Dedifferentiated amniotic fluid mesenchymal stem cell (primary cell): ENCODE measurements at regions not wholly inside any gene's neighbourhood (a gene's known extent, or its start where the extent isn't known, plus 50 kb on each side); places are given as distances from the start of the nearest gene placed in this dataset.

Experiments used
- DNase-seq: peaks from one replicate; pipeline ENCODE4 v3.0.0-alpha.2; 2016; ENCODE audit errors: extremely low spot score

DNA sequence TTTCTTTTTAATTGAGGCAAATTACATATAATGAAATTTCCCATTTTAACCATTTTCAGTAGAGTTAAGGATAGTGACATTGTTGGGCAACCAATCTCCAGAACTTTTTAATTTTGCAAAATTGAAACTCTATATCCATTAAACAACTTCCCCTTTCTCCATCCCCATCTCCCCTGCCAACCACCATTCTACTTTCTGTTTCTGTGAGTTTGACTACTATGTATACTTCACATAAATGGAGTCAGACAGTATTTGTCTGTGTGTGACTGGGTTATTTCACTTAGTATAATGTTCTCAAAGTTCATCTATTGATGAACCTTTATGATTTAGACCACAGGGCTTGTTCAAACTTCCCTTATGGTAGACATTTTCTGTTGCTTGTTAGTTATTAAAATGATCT, 364.5 kb upstream of the MAD2L1 start:
- no peak for DNase-seq

DNA sequence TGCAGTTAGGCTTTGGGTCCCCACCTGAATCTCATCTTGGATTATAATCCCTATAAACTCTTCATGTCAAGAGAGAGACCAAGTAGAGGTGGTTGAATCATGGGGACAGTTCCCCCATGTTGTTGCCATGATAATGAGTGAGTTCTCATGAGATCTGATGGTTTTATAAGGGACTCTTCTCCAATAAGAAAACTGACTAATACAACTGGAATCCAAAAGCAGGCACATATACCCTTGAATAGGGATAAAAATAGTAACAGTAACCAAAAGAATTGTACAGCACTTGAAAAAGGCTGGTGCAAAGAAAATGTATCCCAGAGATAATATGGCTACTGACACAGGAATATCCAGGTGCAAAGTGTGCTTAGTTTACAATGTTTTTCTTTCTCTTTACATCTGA, 351.5 kb upstream of the MAD2L1 start:
- no peak for DNase-seq

DNA sequence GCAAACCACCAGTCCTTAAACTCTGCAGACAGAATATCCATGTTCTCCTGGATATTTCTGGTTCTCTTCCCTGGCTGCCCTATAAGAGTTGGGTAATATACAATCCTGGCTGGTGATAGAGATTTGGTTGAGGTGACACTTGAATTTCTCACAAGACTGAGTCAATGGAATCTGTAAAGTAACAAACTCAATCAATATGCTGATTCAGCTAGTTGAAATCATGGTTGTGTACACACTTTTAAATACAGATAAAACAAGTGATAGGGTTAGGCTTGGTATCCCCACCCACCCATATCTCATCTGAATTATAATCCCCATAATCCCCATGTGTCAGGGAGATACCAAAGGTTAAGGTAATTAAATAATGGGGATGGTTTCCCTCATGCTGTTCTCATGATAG, 349.2 kb upstream of the MAD2L1 start:
- no peak for DNase-seq

DNA sequence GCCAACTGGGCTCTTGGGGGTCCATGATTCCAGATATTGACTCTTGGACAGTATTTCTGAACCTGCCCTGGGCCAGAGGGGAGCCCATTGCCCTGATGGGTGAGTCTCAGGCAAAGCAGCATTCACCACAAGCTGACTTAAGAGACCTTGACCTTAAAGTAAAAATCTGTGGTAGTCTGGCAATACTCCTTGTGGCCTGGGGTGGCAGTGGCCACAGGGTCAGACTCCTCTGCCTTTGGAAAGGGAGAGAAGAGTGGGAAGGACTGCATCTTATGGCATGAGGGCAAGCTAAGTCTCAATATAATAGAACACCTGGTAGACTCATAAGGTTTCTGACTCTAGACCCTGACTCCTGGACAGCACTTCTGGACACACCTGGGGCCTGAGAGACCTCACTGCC, 340.3 kb upstream of the MAD2L1 start:
- no peak for DNase-seq

DNA sequence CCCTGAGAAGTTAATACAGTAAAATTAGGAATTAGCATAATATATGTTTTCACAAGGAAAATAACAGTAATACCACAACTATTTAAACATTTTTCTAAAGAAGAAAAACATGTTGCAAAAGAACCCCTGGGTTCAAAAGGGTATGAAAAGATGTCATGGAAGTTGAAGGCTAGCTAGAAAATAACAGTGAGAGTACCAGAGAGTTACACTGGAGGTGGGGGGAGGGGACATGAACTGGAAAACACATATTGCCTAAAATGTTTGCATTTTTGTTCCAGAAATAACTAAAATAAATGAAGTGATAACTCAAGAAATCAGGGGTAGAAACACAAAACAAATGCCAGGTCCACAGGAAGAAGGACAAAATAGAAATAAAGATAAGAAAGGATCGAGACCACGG, 336.6 kb upstream of the MAD2L1 start:
- DNase-seq, result no peak

DNA sequence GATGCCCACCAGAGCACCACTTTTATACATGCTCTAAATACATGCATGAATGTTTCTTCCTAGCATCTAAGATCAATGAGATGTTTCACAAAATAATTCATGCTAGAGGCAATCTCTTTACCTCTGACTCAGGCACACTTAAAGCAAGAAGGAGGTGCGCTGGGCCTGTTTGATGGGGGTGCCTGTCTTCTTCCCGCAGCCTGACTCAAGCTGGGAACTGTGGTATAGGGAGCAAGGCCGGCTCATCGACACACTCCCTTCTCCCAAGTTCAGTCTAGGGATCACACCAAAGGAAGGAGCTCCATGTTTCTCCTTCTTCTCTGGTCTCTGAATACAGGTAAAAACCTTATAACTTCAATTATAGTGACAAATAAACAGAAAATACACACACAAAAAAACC, 333.8 kb upstream of the MAD2L1 start:
- DNase-seq, result no peak

DNA sequence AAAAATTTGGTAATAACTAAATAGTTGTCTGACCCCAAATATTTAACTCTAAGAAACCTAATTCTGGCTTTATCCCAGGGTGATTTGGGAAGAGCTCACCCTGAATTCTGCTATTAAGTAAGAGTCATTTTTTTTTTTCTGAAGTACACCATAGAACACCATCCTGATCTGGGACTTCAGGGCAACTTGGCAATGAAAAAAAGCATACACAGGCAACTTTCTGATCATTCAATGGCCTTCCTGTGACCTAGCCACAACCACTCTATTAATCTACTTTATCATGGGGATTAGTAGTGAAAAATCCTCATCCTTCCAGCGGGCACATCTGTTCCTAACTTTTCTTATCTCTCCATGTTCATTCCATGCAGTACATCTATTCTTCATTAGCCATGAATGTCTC, 333.2 kb upstream of the MAD2L1 start:
- DNase-seq, result no peak

DNA sequence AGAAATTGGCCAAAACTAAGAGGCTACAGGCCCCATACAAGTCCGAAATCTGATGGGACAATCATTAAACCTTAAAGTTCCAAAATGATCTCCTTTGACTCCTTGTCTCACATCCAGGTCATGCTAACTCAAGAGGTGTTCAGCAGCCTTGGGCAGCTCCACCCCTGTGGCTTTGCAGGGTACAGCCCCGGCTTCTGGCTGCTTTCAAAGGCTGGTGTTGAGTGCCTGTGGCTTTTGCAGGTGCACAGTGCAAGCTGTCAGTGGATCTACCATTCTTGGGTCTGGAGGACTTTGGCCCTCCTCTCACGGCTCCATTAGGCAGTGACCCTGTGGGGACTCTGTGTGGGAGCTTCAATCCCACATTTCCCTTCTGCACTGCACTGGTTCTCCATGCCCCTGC, 329.1 kb upstream of the MAD2L1 start:
- no peak for DNase-seq

DNA sequence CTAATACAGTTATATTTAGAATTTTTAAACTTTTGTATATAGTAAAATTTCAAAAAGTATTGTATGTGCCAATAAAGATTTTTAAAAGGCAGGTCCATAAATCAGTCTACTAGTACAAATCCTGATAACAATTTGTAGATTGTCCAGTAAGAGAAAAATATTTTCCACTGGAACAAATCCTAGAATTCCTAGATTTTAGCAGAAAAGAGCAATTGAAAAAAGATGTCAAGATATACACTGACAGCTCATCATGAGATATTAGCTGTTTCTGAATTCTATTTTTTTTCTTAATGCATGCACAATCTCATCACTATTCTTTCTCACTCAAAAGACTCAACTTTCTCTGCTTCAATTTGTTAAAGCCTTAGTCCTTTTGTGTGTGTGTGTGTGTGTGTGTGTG, 289.2 kb upstream of the MAD2L1 start:
- DNase-seq, result no peak

DNA sequence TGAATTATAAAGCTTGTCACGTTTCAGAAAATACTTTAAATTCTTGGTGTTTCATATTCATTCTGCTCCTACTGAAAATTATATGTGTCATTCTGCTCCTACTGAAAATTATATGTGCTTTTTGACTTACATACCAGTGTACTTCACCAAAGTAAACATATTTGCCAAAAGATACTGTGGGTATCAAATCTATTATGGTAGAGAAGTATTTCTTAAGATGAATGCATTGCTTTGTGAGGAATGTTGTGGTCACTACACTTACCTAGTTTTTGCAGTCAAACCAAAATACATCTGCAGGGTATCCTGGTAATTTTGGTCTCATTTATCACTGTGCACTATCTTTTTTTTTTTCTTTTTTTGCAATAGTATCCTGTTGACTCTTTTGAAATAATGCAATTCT, 287.7 kb upstream of the MAD2L1 start:
- DNase-seq, result no peak

DNA sequence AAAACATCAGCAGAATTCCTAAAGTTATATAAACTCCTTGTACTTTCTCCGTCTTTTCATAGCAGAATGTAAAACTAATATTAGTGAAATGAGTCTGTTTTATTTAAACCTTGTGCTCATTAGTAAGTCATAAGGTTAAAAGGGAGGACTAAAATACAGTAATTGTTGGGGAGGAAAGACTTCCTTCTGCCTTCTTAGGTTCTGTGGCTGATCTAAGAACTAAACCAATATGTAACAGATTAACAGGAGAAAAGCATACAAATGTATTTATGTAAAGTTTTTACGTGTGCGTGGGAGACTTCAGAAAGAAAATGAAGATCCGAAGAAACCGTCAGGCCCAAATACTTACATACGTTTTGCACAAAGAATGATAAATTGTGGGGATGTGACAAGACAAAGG, 286.6 kb upstream of the MAD2L1 start:
- DNase-seq, result no peak

DNA sequence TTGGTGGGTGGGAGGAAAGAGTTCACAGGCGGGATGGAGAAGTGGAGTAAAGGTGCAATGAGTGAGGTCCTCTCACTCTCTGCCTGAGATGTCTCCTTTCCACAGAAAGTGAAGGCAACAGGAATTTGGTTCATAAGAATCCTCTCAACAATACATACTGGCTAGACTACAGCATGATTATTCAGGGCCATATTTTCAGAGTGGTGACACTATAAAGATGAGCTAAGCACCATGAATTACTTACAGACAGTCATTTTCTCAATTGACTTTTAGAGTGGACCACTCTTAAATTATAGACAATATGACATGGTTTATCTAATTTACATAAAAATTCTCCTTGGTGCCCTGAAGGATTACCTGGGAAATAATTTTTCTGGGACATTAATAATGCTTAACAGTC, 286.1 kb upstream of the MAD2L1 start:
- no peak for DNase-seq

DNA sequence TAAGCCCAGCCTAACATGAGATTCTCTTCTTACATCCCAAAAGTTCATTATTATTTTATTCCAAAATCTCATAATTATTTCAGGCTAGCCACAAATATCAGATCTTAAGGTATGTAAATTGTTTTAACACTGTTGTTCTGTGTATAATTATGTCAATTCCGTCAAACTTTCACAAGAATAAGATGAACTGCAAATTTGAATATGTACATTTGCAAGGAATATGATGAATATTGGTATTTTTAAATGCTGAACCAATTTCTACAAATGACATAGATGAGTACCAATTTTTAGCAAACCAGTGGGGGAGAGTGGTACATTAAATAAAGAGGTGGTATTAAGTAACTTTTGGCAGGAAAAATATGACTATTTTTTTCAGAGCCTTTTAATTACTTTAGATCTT, 282.3 kb upstream of the MAD2L1 start:
- DNase-seq, result no peak

DNA sequence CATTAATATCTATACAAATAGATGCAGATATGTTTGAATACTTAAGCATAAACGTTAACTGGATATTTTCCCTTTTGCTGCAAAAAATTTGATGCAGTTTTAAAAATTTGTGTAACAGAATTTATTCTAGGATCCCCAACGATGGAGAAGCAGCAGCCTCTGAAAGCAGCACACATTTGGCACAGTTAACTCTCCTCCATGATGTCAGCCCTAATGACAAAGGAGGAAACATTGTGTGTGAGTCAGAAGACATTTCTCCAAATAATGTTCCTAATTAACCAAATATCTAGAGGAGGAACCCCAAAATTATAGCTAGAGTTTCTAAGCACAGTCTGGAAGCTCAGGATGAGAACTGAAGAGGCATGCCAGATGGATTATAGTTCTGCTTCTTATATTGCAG, 281.9 kb upstream of the MAD2L1 start:
- no peak for DNase-seq

DNA sequence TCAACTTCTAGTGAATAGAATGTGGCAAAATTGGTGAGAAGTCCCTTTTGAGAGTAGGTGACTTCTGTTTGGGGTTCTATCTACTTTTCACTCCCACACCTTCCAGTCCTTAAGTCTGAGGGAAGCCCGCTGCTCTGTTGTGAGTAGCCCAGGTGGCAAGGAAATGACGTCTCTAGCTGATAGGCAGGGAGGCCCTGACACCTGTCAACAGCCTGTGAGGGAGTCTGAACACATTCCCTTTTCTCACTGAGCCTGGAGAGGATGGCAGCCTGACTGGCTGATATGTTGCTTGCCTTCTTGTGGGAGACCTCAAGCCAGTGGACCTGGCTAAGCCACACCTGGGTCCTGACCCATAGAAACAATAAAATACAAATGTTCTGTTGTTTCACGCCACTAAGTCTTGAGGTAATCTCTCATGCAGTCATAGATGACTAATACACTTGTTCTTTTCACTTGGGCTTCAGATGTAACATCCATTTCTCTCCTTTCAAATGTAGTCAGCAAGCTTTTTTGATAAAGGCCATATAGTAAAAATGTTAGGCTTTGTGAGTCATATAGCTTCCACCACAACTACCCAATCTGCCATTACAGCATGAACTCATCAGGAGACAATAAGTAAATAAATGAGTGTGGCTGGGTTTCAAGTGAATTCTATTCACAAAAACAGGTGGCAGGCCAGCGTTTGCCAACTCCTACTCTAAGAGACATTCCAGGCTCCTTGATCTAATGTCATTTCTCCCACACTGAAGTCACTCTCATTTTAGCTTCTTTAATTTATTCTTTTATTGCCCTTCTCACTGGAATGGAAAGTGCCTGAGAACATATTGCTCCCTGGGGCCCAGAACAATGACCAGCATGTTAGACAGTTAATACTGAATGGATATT, 265.1 kb upstream of the MAD2L1 start:
- no peak for DNase-seq

DNA sequence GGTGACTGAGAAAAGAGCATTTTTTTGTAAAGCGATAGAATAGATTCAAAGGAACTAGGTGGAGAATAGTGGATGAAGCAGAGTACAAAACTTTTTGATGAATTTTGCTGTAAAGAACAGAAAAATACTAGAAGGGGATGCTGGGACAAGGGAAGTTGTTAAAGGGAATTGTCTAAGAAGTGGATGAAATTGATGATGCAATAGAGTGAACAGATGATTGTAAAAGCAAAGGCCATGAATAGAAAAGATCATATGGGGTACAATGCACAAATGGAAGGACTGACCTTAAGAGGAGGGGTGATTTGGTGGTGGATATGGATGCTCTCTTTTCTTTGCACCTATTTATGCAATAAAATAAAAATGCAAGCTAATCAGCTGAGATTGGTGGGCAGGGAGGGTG, 262.7 kb upstream of the MAD2L1 start:
- no peak for DNase-seq

DNA sequence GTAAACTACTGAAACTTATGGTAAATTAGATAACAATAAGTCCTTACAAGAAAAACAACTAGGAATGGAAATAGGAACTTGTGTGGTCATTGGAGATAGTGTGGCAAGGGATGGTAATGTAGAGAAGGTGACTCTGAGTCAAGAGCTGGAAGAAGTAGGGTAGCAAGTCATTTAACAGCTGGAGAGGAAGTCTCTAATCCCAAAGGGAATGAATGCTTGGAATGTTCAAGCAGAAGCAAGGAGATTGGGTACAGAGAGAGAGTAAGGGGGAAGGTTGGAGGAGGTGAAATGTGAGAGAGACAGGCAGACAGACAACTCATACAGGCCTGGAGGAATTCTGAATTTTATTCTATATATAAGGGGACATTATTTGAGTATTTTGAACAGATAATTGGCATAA, 260.6 kb upstream of the MAD2L1 start:
- no peak for DNase-seq

DNA sequence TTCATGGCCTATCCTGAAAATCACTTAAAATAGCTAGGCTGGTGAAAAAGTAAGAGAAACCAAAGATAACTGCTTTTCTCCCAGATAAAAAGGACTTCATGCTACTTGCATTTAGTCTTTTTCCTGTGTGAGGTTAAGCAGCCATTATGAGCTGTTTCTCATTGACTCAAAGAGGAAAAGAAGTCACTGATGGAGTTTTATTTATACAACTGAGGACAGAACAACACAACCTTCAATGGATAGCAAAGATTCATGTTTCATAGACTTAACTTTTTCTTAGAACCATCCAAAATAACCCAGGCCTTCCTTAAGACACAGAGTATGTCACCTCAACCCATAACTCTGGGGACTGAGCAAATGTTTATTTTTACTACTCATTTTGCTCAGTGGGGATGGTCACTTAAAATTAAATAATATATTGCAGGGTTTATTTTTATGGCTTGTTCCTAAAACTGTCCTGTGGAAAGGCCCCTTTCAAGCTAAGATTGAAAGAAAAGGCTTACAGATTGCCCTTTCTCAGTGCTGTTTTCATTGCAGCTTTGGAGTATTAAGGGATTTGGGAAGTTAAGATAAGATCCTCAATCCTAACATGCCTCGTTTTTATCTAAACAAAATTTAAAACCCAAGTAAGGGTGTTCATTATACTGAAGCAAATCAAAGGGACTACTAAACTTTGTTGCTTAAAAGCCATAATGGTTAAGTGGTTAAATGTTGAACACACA, 252.6 kb upstream of the MAD2L1 start:
- DNase-seq, result no peak

DNA sequence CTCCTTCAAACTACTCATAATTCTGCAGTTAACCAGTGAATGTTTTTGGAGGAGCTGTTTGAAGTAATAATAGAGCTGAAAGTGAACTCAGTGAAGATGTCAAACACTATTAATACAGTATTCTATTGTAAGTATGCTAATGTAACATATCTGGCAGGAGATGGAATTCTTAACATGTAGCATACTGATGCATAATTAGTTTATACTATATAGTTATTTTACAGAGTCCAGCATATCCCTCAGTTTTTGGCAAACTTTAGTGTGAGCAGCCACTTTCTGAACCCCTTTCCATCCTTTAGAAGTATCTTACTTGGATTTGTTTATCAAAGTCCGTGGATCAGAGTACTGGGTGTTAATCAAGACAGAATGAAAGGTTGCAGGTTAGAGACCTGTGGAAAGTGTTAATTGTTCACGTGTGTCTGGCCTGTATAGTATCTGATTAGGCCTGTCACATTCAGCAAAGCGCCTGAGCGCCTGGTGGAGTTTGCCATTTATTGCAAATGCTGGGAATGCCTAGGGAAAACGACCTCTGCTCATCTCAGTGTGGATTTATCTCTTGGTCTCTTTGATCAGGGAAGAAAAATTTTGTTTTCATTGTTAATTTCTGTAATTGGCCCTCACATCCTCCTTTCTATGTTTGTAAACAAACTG, 251.7 kb upstream of the MAD2L1 start:
- DNase-seq, result no peak

DNA sequence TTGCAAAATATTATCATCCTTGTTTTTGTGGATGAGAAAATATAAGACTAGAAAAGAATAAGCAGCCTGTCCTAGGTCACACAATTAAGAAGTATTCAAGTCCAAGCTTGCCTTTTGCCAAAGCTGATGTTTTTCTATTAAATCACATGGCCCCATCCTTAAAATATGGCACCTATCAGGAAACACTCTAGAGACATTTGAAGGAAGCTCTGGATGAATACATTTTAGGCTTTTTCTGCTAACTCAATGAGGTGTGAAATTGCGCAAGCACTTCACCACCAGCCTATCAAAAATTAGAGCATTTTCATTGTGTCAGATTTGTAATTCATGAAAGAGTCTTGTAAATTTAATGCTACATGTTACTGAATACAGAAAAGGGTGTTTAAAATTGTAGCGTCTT, 251.1 kb upstream of the MAD2L1 start:
- no peak for DNase-seq

DNA sequence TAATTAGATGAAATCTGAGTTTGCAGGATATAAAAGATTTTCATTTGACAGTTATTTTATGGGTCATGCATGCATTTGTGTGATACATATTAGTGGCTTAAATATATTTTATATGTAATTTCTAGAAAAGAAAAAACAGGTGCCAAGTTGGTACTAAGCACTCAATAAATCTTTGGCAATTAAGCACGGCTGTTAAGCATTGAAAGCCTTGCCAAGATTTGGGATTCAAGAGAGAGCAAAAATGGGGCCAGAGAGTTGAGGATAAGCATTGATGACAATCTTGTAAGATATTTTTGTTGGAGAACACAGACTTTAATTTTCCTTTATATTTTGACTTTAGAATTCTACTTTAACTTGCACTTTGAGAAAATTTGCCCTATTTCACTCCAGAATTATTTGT, 249.8 kb upstream of the MAD2L1 start:
- DNase-seq, result no peak

DNA sequence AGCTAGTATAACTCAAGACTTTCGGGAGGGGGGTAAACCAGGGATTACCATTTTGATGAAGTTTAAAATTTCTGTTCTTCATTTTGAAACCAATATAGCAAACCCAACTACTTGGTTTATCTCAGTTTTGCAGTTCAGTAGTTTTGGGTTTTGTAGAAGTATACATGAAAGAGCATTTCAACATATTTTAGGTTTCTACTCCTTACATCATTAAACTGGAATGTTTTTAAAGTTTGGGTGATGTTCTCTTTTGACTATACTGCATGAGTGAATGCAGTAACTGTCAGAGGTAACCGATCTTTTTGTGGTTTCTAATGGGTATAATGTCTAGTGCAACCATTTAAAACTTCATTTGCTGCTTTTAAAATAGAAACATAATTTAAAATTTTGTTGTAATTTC, 248.3 kb upstream of the MAD2L1 start:
- DNase-seq, result peak; percentile 49

DNA sequence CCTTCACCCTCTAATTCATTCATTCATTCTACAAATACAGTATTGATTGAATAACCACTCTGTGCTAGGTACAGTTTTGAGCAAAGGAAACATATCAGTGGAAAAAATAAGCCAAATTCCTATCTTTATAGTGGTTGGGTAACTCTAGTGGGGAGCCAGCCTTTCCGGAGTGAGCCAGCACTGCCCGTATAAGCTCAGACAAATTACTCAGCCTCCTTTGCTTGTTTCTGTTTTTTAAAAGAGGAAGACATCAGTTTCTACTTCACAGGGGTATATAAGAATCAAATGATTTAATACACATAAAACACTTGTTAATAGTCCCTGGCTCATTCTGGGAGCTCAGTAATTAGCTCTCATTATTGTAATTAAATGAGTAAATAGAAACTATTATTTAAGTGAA, 238.2 kb upstream of the MAD2L1 start:
- DNase-seq, result no peak
